Neural cell (in vitro differentiated cells): ENCODE measurements at regions not wholly inside any gene's neighbourhood (a gene's known extent, or its start where the extent isn't known, plus 50 kb on each side); places are given as distances from the start of the nearest gene placed in this dataset.

Experiments
- H2AFZ ChIP-seq: fragments of 200-600, 300-800 bp; sonication (generic), shearing (Covaris generic); 2 replicates; pipeline ENCODE4 v1.6.0; 2014; ENCODE audit warnings: low read depth, mild to moderate bottlenecking, antibody characterized with exemption, low read length, moderate library complexity
- H3F3A ChIP-seq: fragments of 200-600 bp; shearing (Covaris generic); 2 replicates; pipeline ENCODE4 v1.6.1; 2016; ENCODE audit warnings: mild to moderate bottlenecking, moderate library complexity, mixed read lengths, antibody characterized with exemption, low read length; ENCODE audit not compliant: insufficient read depth, poor library complexity, severe bottlenecking
- H3K27ac ChIP-seq: fragments of 200-600, 300-800 bp; sonication (generic), shearing (Covaris generic); 2 replicates; pipeline ENCODE4 v1.5.1; 2014; ENCODE audit warnings: mild to moderate bottlenecking, low read length, moderate library complexity
- H3K27me3 ChIP-seq: fragments of 300-800, 200-600 bp; sonication (generic), shearing (Covaris generic); 2 replicates; pipeline ENCODE4 v1.6.0; 2014; ENCODE audit warnings: mild to moderate bottlenecking, low read depth, low read length, moderate library complexity; ENCODE audit not compliant: insufficient read depth
- H3K36me3 ChIP-seq: fragments of 300-800, 200-600 bp; sonication (generic), shearing (Covaris generic); 2 replicates; pipeline ENCODE4 v1.5.1; 2014; ENCODE audit warnings: mild to moderate bottlenecking, antibody characterized with exemption, low read length, moderate library complexity; ENCODE audit not compliant: insufficient read depth
- H3K4me2 ChIP-seq: fragments of 300-800, 200-600 bp; sonication (generic), shearing (Covaris generic); 2 replicates; pipeline ENCODE4 v1.6.0; 2014; ENCODE audit warnings: mild to moderate bottlenecking, low read length
- H3K4me3 ChIP-seq: fragments of 300-800, 200-600 bp; sonication (generic), shearing (Covaris generic); 2 replicates; pipeline ENCODE4 v1.5.1; 2014; ENCODE audit warnings: mild to moderate bottlenecking, low read length, moderate library complexity
- H3K79me2 ChIP-seq: fragments of 200-600 bp; shearing (Covaris generic); replicated peaks from 2 replicates; pipeline ENCODE4 v1.6.0; 2014; ENCODE audit warnings: mild to moderate bottlenecking, low read length, moderate library complexity; ENCODE audit not compliant: insufficient read depth
- H3K9ac ChIP-seq: fragments of 300-800, 200-600 bp; sonication (generic), shearing (Covaris generic); 2 replicates; pipeline ENCODE4 v1.6.1; 2016; ENCODE audit warnings: mild to moderate bottlenecking, low read length, mixed read lengths
- H3K9me2 ChIP-seq: fragments of 200-600 bp; shearing (Covaris generic); 2 replicates; pipeline ENCODE4 v1.6.1; 2016; ENCODE audit warnings: mild to moderate bottlenecking, low read length, mixed read lengths; ENCODE audit not compliant: insufficient read depth
- H3K9me3 ChIP-seq: fragments of 200-600, 300-800 bp; sonication (generic), shearing (Covaris generic); 2 replicates; pipeline ENCODE4 v1.6.1; 2016; ENCODE audit warnings: mild to moderate bottlenecking, mixed run types, low read length, moderate library complexity, mixed read lengths
- H4K20me1 ChIP-seq: fragments of 200-600 bp; shearing (Covaris generic); 2 replicates; pipeline ENCODE4 v1.6.1; 2016; ENCODE audit warnings: mild to moderate bottlenecking, mixed run types; ENCODE audit not compliant: insufficient read depth
- EP300 ChIP-seq: fragments of 450-650 bp; conservative IDR thresholded peaks from 2 replicates; pipeline ENCODE4 v1.6.1; 2014; ENCODE audit warnings: antibody characterized with exemption, mild to moderate bottlenecking, moderate library complexity; ENCODE audit not compliant: poor library complexity, severe bottlenecking
- EZH2 ChIP-seq: fragments of 200-600, 300-800 bp; shearing (Covaris generic), sonication (generic); IDR thresholded peaks from 2 replicates; pipeline ENCODE4 v1.6.1; 2014; ENCODE audit warnings: antibody characterized with exemption, low read length, borderline replicate concordance, mild to moderate bottlenecking; ENCODE audit not compliant: insufficient read depth, poor library complexity, severe bottlenecking
- MXI1 ChIP-seq: fragments of 450-650 bp; conservative IDR thresholded peaks from 2 replicates; pipeline ENCODE4 v1.6.1; 2014; ENCODE audit warnings: antibody characterized with exemption, mild to moderate bottlenecking; ENCODE audit not compliant: poor library complexity, severe bottlenecking
- POLR2AphosphoS5 ChIP-seq: IDR thresholded peaks from 2 replicates; pipeline ENCODE4 v1.6.1; 2012
- RAD21 ChIP-seq: fragments of 450-650 bp; conservative IDR thresholded peaks from 2 replicates; pipeline ENCODE4 v1.6.1; 2014; ENCODE audit warnings: antibody characterized with exemption, mild to moderate bottlenecking, moderate library complexity
- SMC3 ChIP-seq: fragments of 450-650 bp; conservative IDR thresholded peaks from 2 replicates; pipeline ENCODE4 v1.6.1; 2014; ENCODE audit warnings: antibody characterized with exemption, mild to moderate bottlenecking, moderate library complexity; ENCODE audit not compliant: poor library complexity
- TAF1 ChIP-seq: IDR thresholded peaks from 2 replicates; pipeline ENCODE4 v1.6.1; 2012; ENCODE audit warnings: low read depth
- TF ChIP-seq, protein P1 (sequence below): fragments of 450-650 bp; IDR thresholded peaks from 2 replicates; pipeline ENCODE4 v1.5.1; 2014; ENCODE audit warnings: antibody characterized with exemption, mild to moderate bottlenecking, moderate library complexity; ENCODE audit not compliant: poor library complexity, severe bottlenecking
- TF ChIP-seq, protein P2 (sequence below): IDR thresholded peaks from 2 replicates; pipeline ENCODE4 v1.6.1; 2012; ENCODE audit warnings: borderline replicate concordance

DNA sequence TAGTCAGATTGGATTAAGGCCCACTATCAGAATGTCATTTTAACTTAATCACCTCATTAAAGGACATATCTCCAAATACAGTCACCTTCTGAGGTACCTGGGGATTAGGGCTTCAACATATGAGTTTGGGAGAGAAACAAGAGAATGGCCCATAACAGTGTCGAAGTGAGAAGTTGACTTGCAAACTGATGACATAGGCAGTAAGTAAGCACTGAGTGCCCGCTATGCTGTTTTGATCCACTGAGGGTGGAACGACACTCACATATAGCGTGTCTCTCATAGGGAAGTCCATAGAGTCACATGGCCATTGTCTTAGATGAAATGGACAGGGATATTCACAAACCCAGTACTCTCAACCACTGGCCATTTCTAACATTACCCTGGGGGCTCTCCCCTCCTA, 264.2 kb downstream of the SAMD5 start:
- H3K27ac ChIP-seq = no peak overlapping the region
- H3K79me2 ChIP-seq = no peaks in the 10 kb centered on the region
- H3K9me2 ChIP-seq = no peaks in the 10 kb centered on the region
- H2AFZ ChIP-seq = no peak overlapping the region
- TF ChIP-seq SMC3 = no peak
- no peak for TF ChIP-seq POLR2AphosphoS5
- TF ChIP-seq RAD21 = no peak
- no peak for TF ChIP-seq MXI1
- no peak for TF ChIP-seq EZH2
- TF ChIP-seq EP300 = no peak
- TF ChIP-seq TAF1 = no peak
- TF ChIP-seq, protein P1, sequence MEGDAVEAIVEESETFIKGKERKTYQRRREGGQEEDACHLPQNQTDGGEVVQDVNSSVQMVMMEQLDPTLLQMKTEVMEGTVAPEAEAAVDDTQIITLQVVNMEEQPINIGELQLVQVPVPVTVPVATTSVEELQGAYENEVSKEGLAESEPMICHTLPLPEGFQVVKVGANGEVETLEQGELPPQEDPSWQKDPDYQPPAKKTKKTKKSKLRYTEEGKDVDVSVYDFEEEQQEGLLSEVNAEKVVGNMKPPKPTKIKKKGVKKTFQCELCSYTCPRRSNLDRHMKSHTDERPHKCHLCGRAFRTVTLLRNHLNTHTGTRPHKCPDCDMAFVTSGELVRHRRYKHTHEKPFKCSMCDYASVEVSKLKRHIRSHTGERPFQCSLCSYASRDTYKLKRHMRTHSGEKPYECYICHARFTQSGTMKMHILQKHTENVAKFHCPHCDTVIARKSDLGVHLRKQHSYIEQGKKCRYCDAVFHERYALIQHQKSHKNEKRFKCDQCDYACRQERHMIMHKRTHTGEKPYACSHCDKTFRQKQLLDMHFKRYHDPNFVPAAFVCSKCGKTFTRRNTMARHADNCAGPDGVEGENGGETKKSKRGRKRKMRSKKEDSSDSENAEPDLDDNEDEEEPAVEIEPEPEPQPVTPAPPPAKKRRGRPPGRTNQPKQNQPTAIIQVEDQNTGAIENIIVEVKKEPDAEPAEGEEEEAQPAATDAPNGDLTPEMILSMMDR = no peak
- TF ChIP-seq, protein P2, sequence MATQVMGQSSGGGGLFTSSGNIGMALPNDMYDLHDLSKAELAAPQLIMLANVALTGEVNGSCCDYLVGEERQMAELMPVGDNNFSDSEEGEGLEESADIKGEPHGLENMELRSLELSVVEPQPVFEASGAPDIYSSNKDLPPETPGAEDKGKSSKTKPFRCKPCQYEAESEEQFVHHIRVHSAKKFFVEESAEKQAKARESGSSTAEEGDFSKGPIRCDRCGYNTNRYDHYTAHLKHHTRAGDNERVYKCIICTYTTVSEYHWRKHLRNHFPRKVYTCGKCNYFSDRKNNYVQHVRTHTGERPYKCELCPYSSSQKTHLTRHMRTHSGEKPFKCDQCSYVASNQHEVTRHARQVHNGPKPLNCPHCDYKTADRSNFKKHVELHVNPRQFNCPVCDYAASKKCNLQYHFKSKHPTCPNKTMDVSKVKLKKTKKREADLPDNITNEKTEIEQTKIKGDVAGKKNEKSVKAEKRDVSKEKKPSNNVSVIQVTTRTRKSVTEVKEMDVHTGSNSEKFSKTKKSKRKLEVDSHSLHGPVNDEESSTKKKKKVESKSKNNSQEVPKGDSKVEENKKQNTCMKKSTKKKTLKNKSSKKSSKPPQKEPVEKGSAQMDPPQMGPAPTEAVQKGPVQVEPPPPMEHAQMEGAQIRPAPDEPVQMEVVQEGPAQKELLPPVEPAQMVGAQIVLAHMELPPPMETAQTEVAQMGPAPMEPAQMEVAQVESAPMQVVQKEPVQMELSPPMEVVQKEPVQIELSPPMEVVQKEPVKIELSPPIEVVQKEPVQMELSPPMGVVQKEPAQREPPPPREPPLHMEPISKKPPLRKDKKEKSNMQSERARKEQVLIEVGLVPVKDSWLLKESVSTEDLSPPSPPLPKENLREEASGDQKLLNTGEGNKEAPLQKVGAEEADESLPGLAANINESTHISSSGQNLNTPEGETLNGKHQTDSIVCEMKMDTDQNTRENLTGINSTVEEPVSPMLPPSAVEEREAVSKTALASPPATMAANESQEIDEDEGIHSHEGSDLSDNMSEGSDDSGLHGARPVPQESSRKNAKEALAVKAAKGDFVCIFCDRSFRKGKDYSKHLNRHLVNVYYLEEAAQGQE = no peak
- H3K9me3 ChIP-seq = no peaks in the 10 kb centered on the region
- H3K4me3 ChIP-seq = no peak overlapping the region
- H3F3A ChIP-seq = no peaks in the 10 kb centered on the region
- H3K27me3 ChIP-seq = no peaks in the 10 kb centered on the region
- H3K4me2 ChIP-seq = no peak overlapping the region
- H3K9ac ChIP-seq = no peak overlapping the region
- H4K20me1 ChIP-seq = no peaks in the 10 kb centered on the region
- no peaks in the 10 kb centered on the region for H3K36me3 ChIP-seq

DNA sequence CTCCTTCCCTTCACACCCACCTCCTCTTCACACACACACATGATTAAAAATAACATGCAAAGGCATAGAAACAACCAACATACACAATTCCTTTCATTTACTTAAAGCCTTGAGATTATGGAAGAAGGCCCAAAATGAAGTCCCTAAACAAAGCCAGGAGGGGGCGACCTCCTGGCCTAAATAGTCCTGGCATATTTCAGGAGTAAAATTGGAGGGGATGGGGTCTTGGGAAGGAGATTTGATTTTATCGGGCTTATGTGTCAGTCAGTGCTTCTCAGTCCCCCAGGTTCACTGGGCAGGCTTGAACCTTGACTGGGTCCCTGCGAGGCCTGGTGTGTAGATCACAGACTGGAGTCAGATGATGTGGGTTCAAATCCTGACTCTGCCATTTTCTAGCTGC, 266.4 kb downstream of the SAMD5 start:
- no peak overlapping the region for H2AFZ ChIP-seq
- H3K27ac ChIP-seq = no peak overlapping the region
- no peak for TF ChIP-seq MXI1
- no peak for TF ChIP-seq EP300
- TF ChIP-seq POLR2AphosphoS5 = no peak
- TF ChIP-seq TAF1 = no peak
- no peaks in the 10 kb centered on the region for H3F3A ChIP-seq
- no peaks in the 10 kb centered on the region for H3K9me3 ChIP-seq
- no peaks in the 10 kb centered on the region for H3K79me2 ChIP-seq
- H3K4me3 ChIP-seq = no peak overlapping the region
- no peak overlapping the region for H3K4me2 ChIP-seq
- no peaks in the 10 kb centered on the region for H3K9me2 ChIP-seq
- no peak overlapping the region for H3K9ac ChIP-seq
- H3K36me3 ChIP-seq = no peaks in the 10 kb centered on the region
- H3K27me3 ChIP-seq = no peaks in the 10 kb centered on the region
- H4K20me1 ChIP-seq = no peaks in the 10 kb centered on the region
